ENCODE measurements at regions not wholly inside any gene's neighbourhood (a gene's known extent, or its start where the extent isn't known, plus 50 kb on each side); places are given as distances from the start of the nearest gene placed in this dataset.

- TF ChIP-seq EZH2 (IDR thresholded peaks at IDR 0.05) (no peak), POLR2AphosphoS5 (IDR thresholded peaks at IDR 0.05; ENCODE audit: borderline replicate concordance, low read depth, low read length) (no peak), FOXP2 (optimal IDR thresholded peaks at IDR 0.05; ENCODE audit: control extremely low read depth, extremely low read length, insufficient read depth) (no peak)
Measured at GRCh38 chr1:25047506-25048240, 117.6 kb upstream of the RUNX3 start.
